PFSK-1 (cell line): ENCODE measurements at regions not wholly inside any gene's neighbourhood (a gene's known extent, or its start where the extent isn't known, plus 50 kb on each side); places are given as distances from the start of the nearest gene placed in this dataset.

Experiments used
- FOXP2 ChIP-seq: optimal IDR thresholded peaks from 2 replicates; pipeline ENCODE3; 2011; ENCODE audit warnings: borderline replicate concordance, control low read depth, inconsistent platforms; ENCODE audit not compliant: insufficient read depth; ENCODE audit errors: extremely low read length, extremely low read depth
- POLR2AphosphoS5 ChIP-seq: IDR thresholded peaks from 2 replicates; pipeline ENCODE4 v1.6.1; 2012; ENCODE audit warnings: low read depth, mild to moderate bottlenecking, control low read depth, low read length, moderate library complexity
- SIN3A ChIP-seq: IDR thresholded peaks from 2 replicates; pipeline ENCODE4 v1.6.1; 2012; ENCODE audit warnings: mild to moderate bottlenecking, low read length, moderate library complexity, borderline replicate concordance; ENCODE audit not compliant: insufficient read depth
- TAF1 ChIP-seq: IDR thresholded peaks from 2 replicates; pipeline ENCODE4 v1.6.1; 2012; ENCODE audit warnings: low read length, control low read depth, borderline replicate concordance; ENCODE audit not compliant: insufficient read depth
- TF ChIP-seq, protein P1 (sequence below), 2 experiments: IDR thresholded peaks; 2 replicates each; pipeline versions ENCODE4 v1.6.1 to v1.8.0; 2011 to 2012; ENCODE audit warnings: low read depth in 2 of 2, low read length in 2 of 2, control low read depth in 1 of 2, inconsistent platforms in 1 of 2, mild to moderate bottlenecking in 1 of 2, moderate library complexity in 1 of 2; ENCODE audit not compliant: insufficient read depth in 1 of 2

DNA sequence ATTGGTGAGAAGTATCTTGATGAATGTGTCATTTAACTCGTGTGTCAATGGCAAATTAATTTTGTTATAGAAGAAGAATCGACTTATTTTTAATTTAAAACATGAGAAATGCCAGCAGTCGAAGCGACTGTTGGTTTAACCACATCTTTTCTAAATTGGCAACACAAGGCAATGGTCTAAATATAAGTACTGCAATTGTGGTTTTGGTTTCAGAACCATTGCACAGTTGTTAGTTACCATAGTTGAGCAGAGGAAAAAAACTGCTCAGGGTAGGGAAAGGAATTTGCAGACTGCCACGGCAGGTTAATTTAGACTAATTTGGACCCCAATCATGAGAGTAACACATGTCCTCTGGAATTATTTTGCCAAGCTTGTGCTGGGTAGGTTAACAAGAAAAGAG, 185.6 kb upstream of the RUNX1 start:
- no peak for TF ChIP-seq POLR2AphosphoS5
- no peak for TF ChIP-seq TAF1
- TF ChIP-seq, protein P1, sequence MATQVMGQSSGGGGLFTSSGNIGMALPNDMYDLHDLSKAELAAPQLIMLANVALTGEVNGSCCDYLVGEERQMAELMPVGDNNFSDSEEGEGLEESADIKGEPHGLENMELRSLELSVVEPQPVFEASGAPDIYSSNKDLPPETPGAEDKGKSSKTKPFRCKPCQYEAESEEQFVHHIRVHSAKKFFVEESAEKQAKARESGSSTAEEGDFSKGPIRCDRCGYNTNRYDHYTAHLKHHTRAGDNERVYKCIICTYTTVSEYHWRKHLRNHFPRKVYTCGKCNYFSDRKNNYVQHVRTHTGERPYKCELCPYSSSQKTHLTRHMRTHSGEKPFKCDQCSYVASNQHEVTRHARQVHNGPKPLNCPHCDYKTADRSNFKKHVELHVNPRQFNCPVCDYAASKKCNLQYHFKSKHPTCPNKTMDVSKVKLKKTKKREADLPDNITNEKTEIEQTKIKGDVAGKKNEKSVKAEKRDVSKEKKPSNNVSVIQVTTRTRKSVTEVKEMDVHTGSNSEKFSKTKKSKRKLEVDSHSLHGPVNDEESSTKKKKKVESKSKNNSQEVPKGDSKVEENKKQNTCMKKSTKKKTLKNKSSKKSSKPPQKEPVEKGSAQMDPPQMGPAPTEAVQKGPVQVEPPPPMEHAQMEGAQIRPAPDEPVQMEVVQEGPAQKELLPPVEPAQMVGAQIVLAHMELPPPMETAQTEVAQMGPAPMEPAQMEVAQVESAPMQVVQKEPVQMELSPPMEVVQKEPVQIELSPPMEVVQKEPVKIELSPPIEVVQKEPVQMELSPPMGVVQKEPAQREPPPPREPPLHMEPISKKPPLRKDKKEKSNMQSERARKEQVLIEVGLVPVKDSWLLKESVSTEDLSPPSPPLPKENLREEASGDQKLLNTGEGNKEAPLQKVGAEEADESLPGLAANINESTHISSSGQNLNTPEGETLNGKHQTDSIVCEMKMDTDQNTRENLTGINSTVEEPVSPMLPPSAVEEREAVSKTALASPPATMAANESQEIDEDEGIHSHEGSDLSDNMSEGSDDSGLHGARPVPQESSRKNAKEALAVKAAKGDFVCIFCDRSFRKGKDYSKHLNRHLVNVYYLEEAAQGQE (IDR thresholded peaks at IDR 0.05; ENCODE audit: insufficient read depth in 1 of 2, low read depth in 2 of 2, low read length in 2 of 2), result no peak
- no peak for TF ChIP-seq SIN3A
- no peak for TF ChIP-seq FOXP2

DNA sequence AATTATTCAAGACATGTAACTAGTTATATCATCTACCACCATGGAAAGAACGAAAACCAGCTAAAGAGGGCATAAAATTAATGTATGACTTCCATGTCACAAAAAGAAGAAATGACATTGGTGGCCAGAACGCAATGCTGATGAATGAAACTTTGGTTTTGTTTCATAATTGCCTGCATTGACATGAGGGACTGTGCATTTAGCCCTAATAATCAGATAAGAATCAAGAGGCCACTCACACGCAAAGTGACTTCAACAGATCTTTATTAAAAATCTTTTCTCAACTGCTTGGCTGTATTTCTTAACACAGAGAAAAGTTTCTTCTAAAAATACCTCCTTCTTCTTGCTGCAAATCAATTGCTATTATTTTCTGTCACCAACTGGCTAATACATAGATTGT, 184.7 kb upstream of the RUNX1 start:
- TF ChIP-seq POLR2AphosphoS5 (no peak), TAF1 (no peak), FOXP2 (no peak), SIN3A (no peak)
- TF ChIP-seq, protein P1 (IDR thresholded peaks at IDR 0.05; ENCODE audit: insufficient read depth in 1 of 2, low read depth in 2 of 2, low read length in 2 of 2), result no peak

DNA sequence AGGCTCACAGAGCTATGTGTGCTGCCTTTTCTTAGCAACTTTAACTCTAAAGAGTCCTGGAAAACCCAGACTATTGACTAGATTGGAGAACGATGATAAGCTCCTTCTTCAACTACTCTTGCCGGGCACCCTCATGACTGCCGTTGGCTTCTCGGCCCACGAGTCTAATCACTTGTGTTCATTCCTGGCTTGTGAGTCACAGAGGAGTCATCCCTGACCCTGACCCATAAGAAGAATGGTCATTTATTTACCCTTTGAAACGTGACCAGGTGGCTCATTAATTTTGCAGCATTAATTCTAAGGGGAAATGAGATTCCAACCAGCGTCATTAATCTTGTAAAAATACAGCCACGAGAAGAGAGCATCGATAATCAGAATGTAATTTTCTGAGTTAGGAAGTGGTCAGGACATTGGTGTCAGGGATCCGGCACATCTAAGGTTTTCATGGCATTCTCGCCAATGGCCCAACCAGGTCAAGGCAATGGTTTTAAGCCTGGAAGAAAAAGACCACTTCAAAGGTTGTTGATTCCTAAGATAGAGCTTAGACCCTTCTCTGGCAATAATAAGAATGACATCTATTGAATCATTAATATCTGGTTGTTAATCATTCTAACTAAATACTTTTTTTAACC, 183.6 kb upstream of the RUNX1 start:
- 0 out of 2 replicates have a peak, but pooled peaks have one; percentile 23 for TF ChIP-seq TAF1
- TF ChIP-seq FOXP2, result peak; percentile 76
- no peak for TF ChIP-seq POLR2AphosphoS5
- TF ChIP-seq, protein P1 (IDR thresholded peaks at IDR 0.05; ENCODE audit: insufficient read depth in 1 of 2, low read depth in 2 of 2, low read length in 2 of 2), result no peak
- peak; percentile 44; the same call in 1 of the 2 replicates for TF ChIP-seq SIN3A

DNA sequence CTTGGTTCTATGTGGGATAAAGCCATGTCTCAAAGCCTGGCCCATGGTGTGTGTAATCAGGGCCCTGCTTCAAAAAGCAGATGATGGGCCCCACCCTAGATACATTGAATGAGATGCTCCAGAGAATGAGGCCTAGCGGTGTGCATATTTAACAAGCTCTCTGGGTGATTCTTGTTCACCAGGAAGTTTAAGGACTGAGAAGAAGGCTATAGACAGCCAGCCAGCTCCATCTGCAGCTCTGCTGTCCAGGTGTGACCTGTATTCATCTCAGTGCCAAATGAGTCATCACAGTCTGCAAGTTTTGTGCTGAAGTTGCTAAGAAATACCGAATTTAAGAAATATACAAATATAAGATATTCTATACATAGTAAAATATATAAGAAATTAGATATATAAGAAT, 182.0 kb upstream of the RUNX1 start:
- TF ChIP-seq FOXP2, result no peak
- no peak for TF ChIP-seq TAF1
- TF ChIP-seq, protein P1 (IDR thresholded peaks at IDR 0.05; ENCODE audit: insufficient read depth in 1 of 2, low read depth in 2 of 2, low read length in 2 of 2), result no peak
- no peak for TF ChIP-seq SIN3A
- TF ChIP-seq POLR2AphosphoS5, result no peak

DNA sequence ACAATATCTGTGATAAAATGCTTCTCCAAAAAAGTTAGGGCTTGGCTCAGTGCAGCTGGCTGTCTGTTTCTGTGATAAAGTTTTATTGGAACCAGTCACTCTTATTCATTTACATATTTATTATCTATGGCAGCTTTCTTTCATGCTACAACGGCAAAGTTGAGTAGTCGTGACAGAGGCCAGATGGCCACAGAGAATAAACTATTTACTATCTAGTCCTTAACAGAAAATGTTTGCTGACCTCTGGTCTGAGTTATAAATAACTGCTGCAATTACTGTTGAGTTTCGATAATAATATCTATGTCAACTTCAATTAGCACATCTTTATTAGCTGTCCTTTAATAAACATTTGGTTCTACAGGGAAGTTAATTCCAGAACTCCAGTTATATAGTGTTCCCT, 180.2 kb upstream of the RUNX1 start:
- TF ChIP-seq POLR2AphosphoS5 (no peak), TAF1 (no peak), SIN3A (no peak), FOXP2 (no peak)
- TF ChIP-seq, protein P1 (IDR thresholded peaks at IDR 0.05; ENCODE audit: insufficient read depth in 1 of 2, low read depth in 2 of 2, low read length in 2 of 2), result no peak
